Body of pancreas (tissue), 4 donors: ENCODE measurements at regions not wholly inside any gene's neighbourhood (a gene's known extent, or its start where the extent isn't known, plus 50 kb on each side); places are given as distances from the start of the nearest gene placed in this dataset.

Experiments used
- ATAC-seq: fragments of 150-250 bp; one replicate; pipeline ENCODE4 v1.9.1; 2016
- DNase-seq, 4 donors: peaks; one replicate each; pipeline ENCODE4 v3.0.0-alpha.2; 2019
- H3K27ac ChIP-seq, 4 donors: fragments of 200-600 bp; sonication (generic); 1 replicate in 3 of 4; 2 replicates in 1 of 4; pipeline versions ENCODE4 v1.5.1 to v1.6.1; 2016 to 2019; ENCODE audit warnings: mild to moderate bottlenecking in 1 of 4, mixed read lengths in 1 of 4, moderate library complexity in 1 of 4
- H3K27me3 ChIP-seq, 2 donors: fragments of 200-600 bp; sonication (generic); one replicate each; pipeline ENCODE4 v1.6.0; 2016; ENCODE audit warnings: mild to moderate bottlenecking in 1 of 2
- H3K36me3 ChIP-seq, 2 donors: fragments of 200-600 bp; sonication (generic); replicated peaks in 1 of 2; 2 replicates each; pipeline ENCODE4 v1.5.1; 2016; ENCODE audit warnings: low read depth in 2 of 2; ENCODE audit not compliant: insufficient read depth in 1 of 2
- H3K4me1 ChIP-seq: fragments of 200-600 bp; sonication (generic); one replicate; pipeline ENCODE4 v1.6.0; 2016
- H3K4me3 ChIP-seq, 2 donors: fragments of 200-600 bp; sonication (generic); 1 replicate in 1 of 2; 2 replicates in 1 of 2; pipeline ENCODE4 v1.5.1; 2016 to 2019
- H3K9me3 ChIP-seq, 3 donors: fragments of 200-600 bp; sonication (generic); 1 replicate in 2 of 3; 2 replicates in 1 of 3; pipeline ENCODE4 v1.5.1; 2016
- CTCF ChIP-seq, 7 experiments: fragments of 450-650 bp in 4 of 7; fragments of 200-600 bp in 3 of 7; sonication (generic) in 3 of 7; IDR thresholded peaks; one replicate each; pipeline ENCODE4 v1.5.1; 2016 to 2019; ENCODE audit warnings: antibody characterized with exemption in 7 of 7
- POLR2A ChIP-seq, 3 donors: fragments of 450-650 bp; IDR thresholded peaks; one replicate each; pipeline ENCODE4 v1.6.1; 2016; ENCODE audit warnings: antibody characterized with exemption in 3 of 3, mild to moderate bottlenecking in 2 of 3
- WGBS, 2 donors: methylation state at CpG; one replicate each; pipeline ENCODE4 v1.1.5; 2017; 5-methylcytosine and 5-hydroxymethylcytosine counted together
- intact Hi-C: fragments of 100-400 bp; cut with DNase I; formaldehyde crosslinking; loops from one replicate; pipeline ENCODE4 v1.15.1; 2023

DNA sequence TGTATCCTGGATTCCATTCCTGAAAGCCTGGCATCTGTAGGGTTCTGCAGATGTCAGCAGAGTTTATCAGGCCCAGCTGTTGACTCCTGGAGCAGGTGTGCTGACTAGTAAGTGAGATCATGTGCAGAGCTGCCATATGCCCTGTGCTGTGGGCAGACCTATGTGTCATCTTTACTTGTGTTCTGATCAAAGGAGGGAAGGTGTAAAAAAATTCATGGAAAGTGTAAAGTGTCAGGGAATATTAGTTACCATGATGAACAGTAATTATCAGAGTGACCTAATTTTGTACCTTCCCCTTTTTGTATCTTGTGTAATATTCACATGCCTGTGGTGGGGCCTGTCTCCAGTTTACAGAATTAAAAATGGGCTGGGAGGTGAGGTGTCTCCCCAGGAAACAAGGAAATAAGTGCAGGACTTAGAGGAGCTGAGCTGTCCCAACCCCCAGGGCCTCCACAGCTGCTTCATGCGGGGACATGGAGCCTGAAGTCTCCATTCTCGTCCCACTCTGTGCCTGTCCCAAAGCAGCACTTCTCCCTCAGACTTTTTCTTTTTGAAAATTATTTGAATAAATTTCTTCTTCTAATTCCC is 148.2 kb upstream of the GGTLC1 start:
- Histone ChIP-seq H3K27me3 (no peaks in the 10 kb centered on the region), H3K4me1 (peaks cover 15% of the 10 kb centered on the region), H3K27ac (no peak overlapping the region), H3K36me3 (no peaks in the 10 kb centered on the region), H3K4me3 (no peak overlapping the region), H3K9me3 (no peaks in the 10 kb centered on the region)
- WGBS, 2 donors: 70 to 83% methylated on average over 2 of the region's 2 CpGs
- ATAC-seq (no peak), DNase-seq (no peak)
- TF ChIP-seq POLR2A (IDR thresholded peaks at IDR 0.05) (no peak), CTCF (IDR thresholded peaks at IDR 0.05) (no peak)
- intact Hi-C loops: no loop called here

GRCh38 chr20:24135781-24136180 is 147.2 kb upstream of the GGTLC1 start:
- Histone ChIP-seq H3K4me3 (no peak overlapping the region), H3K27ac (no peak overlapping the region), H3K36me3 (no peaks in the 10 kb centered on the region), H3K27me3 (no peaks in the 10 kb centered on the region), H3K9me3 (no peaks in the 10 kb centered on the region), H3K4me1 (peaks cover 23% of the 10 kb centered on the region)
- 70 to 79% methylated on average over 4 to 12 of the region's 12 CpGs for WGBS, 2 donors
- DNase-seq: no peak
- TF ChIP-seq CTCF (IDR thresholded peaks at IDR 0.05) (no peak), POLR2A (IDR thresholded peaks at IDR 0.05) (no peak)
- ATAC-seq: no peak
- intact Hi-C loops: no loop called here

DNA sequence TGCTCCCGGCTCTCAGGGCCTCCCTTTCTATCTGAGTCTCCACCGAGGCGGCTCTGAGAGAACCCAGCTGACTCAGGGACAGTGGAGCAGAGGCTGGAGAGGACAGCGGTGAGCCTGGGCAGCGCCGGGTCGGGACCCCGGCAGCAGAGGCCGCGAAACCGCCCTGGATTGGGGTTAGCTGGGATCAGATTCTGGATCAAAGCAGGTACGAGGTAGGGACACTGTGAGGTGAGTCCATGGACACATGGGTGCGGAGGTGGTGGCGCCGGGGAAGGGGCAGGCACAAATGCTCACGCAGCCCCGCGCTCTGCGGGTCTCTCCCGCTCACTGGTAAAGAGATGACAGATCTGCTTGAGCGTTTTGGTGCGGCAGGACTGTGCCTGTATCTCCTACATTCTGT is 146.4 kb upstream of the GGTLC1 start:
- ATAC-seq (no peak), DNase-seq (no peak)
- 86 to 90% methylated on average over 18 to 22 of the region's 22 CpGs for WGBS, 2 donors
- intact Hi-C loops: no loop called here
- no peak for TF ChIP-seq CTCF (IDR thresholded peaks at IDR 0.05)
- TF ChIP-seq POLR2A (IDR thresholded peaks at IDR 0.05): no peak
- Histone ChIP-seq H3K27ac (no peak overlapping the region), H3K36me3 (no peaks in the 10 kb centered on the region), H3K9me3 (no peaks in the 10 kb centered on the region), H3K27me3 (no peaks in the 10 kb centered on the region), H3K4me3 (no peak overlapping the region), H3K4me1 (peaks cover 23% of the 10 kb centered on the region)

GRCh38 chr20:24134284-24134683 is 145.7 kb upstream of the GGTLC1 start:
- H3K27me3 ChIP-seq: no peaks in the 10 kb centered on the region
- H3K9me3 ChIP-seq: no peaks in the 10 kb centered on the region
- DNase-seq (peak in 3 of 4 donors; percentile 36 to 56 (median 41)), ATAC-seq (peak; percentile 38)
- TF ChIP-seq POLR2A (IDR thresholded peaks at IDR 0.05): no peak
- TF ChIP-seq CTCF (IDR thresholded peaks at IDR 0.05): no peak
- no peaks in the 10 kb centered on the region for H3K36me3 ChIP-seq
- intact Hi-C loops: no loop called here
- 21 to 28% methylated on average over 3 of the region's 3 CpGs for WGBS, 2 donors
- peaks cover 23% of the 10 kb centered on the region for H3K4me1 ChIP-seq
- peak overlapping the region in 2 of 4 donors; percentile 37 to 49 for H3K27ac ChIP-seq
- no peak overlapping the region for H3K4me3 ChIP-seq

- no peaks in the 10 kb centered on the region for H3K9me3 ChIP-seq
- intact Hi-C loops: no loop called here
- no peak for TF ChIP-seq POLR2A (IDR thresholded peaks at IDR 0.05)
- TF ChIP-seq CTCF (IDR thresholded peaks at IDR 0.05): no peak
- peak; percentile 76 for ATAC-seq
- no peaks in the 10 kb centered on the region for H3K27me3 ChIP-seq
- no peak overlapping the region for H3K4me3 ChIP-seq
- no peak for DNase-seq
- no peaks in the 10 kb centered on the region for H3K36me3 ChIP-seq
- peak overlapping the region in 2 of 4 donors; percentile 56 to 68 for H3K27ac ChIP-seq
- H3K4me1 ChIP-seq: peaks cover 23% of the 10 kb centered on the region
Measured at GRCh38 chr20:24132246-24132645, 143.7 kb upstream of the GGTLC1 start.
